ENCODE measurements at regions not wholly inside any gene's neighbourhood (a gene's known extent, or its start where the extent isn't known, plus 50 kb on each side); places are given as distances from the start of the nearest gene placed in this dataset.

- TF ChIP-seq CHD7 (IDR thresholded peaks at IDR 0.05; ENCODE audit: insufficient replicate concordance, low read length) (no peak), MAFK (IDR thresholded peaks at IDR 0.05; ENCODE audit: low read depth, low read length) (no peak), TCF12 (IDR thresholded peaks at IDR 0.05; ENCODE audit: low read depth, low read length) (no peak), KDM4A (IDR thresholded peaks at IDR 0.05; ENCODE audit: low read depth, low read length, severe bottlenecking) (no peak), SIRT6 (IDR thresholded peaks at IDR 0.05; ENCODE audit: low read length) (no peak), GTF2F1 (IDR thresholded peaks at IDR 0.05; ENCODE audit: borderline replicate concordance, low read depth, low read length) (no peak), CHD1 (IDR thresholded peaks at IDR 0.05; ENCODE audit: low read depth, low read length) (no peak), ATF3 (IDR thresholded peaks at IDR 0.05; ENCODE audit: insufficient read depth, low read depth, low read length) (no peak), CEBPB (IDR thresholded peaks at IDR 0.05; ENCODE audit: low read depth, low read length) (no peak), CREB1 (IDR thresholded peaks at IDR 0.05) (no peak)
Measured at GRCh38 chr18:56368066-56368465, 270.3 kb downstream of the TXNL1 start (continued).

Data from H1 (cell line).